Gastroesophageal sphincter (tissue), 4 donors: ENCODE measurements at regions not wholly inside any gene's neighbourhood (a gene's known extent, or its start where the extent isn't known, plus 50 kb on each side); places are given as distances from the start of the nearest gene placed in this dataset.

ENCODE experiments used
- ATAC-seq: fragments of 150-250 bp; one replicate; pipeline ENCODE4 v1.9.1; 2016; ENCODE audit warnings: mild to moderate bottlenecking, moderate library complexity
- H3K27ac ChIP-seq, 4 donors: fragments of 200-600 bp; sonication (generic) in 3 of 4; 1 replicate in 3 of 4; 2 replicates in 1 of 4; pipeline ENCODE4 v1.5.1; 2016 to 2019
- H3K27me3 ChIP-seq: fragments of 200-600 bp; sonication (generic); one replicate; pipeline ENCODE4 v1.5.1; 2019
- H3K36me3 ChIP-seq, 2 donors: fragments of 200-600 bp; sonication (generic); one replicate each; pipeline ENCODE4 v1.5.1; 2019; ENCODE audit warnings: control low read depth in 1 of 2
- H3K4me1 ChIP-seq, 3 donors: fragments of 200-600 bp; sonication (generic); 1 replicate in 2 of 3; 2 replicates in 1 of 3; pipeline ENCODE4 v1.5.1; 2016 to 2019; ENCODE audit warnings: control low read depth in 2 of 3
- H3K4me3 ChIP-seq, 2 donors: fragments of 200-600 bp; sonication (generic); one replicate each; pipeline ENCODE4 v1.5.1; 2019; ENCODE audit warnings: mild to moderate bottlenecking in 1 of 2, moderate library complexity in 1 of 2
- H3K9me3 ChIP-seq, 3 donors: fragments of 200-600 bp; sonication (generic); one replicate each; pipeline ENCODE4 v1.5.1; 2017 to 2019; ENCODE audit warnings: control low read depth in 2 of 3
- EP300 ChIP-seq: sonication (generic); formaldehyde crosslinking; IDR thresholded peaks from one replicate; pipeline ENCODE4 v1.6.1; 2017; ENCODE audit warnings: antibody characterized with exemption, mild to moderate bottlenecking
- POLR2A ChIP-seq, 2 donors: fragments of 450-650 bp; IDR thresholded peaks; one replicate each; pipeline ENCODE4 v1.6.1; 2017; ENCODE audit warnings: antibody characterized with exemption in 2 of 2, mild to moderate bottlenecking in 2 of 2, moderate library complexity in 1 of 2
- POLR2AphosphoS5 ChIP-seq: sonication (generic); formaldehyde crosslinking; IDR thresholded peaks from one replicate; pipeline ENCODE4 v1.6.1; 2017; ENCODE audit warnings: antibody characterized with exemption
- WGBS, 2 donors: methylation state at CpG; one replicate each; pipeline ENCODE4 v1.1.5; 2018; ENCODE audit warnings: low coverage in 1 of 2; 5-methylcytosine and 5-hydroxymethylcytosine counted together
- TF ChIP-seq, protein P1 (sequence below), 4 experiments: fragments of 200-600 bp in 2 of 4; fragments of 450-650 bp in 2 of 4; sonication (generic) in 1 of 4; IDR thresholded peaks; one replicate each; pipeline ENCODE4 v1.5.1; 2017 to 2019; ENCODE audit warnings: antibody characterized with exemption in 4 of 4, mild to moderate bottlenecking in 2 of 4, moderate library complexity in 2 of 4

DNA sequence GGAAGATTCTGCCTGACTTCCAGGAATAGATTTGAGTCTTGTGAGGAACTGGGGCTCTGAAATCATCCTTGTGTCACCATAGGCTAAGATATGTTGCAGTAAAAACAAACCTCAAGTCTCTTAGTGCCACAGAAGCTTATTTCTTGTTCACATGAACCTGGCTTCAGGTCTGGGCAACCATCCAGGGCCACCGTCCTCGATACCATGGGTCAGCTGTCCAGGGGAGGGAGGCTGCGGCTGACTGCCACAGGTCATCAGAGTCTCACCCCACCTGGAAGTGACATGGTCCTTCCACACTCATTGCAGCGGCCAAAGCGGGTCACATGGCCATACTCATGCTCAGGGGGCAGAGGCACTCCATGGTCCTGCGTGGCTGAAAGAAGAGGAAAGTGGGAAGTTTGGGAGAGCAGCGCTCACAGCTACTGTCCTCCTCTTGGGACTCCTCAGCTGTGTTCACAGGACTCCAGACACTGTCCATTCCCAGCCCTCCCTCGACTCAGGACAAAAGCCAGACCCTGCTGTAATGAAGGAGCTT lies 284.5 kb downstream of the CBLN1 start:
- Histone ChIP-seq H3K4me1 (no peaks in the 10 kb centered on the region), H3K27ac (no peak overlapping the region), H3K4me3 (no peak overlapping the region), H3K27me3 (peaks cover 27% of the 10 kb centered on the region), H3K9me3 (no peaks in the 10 kb centered on the region), H3K36me3 (no peaks in the 10 kb centered on the region)
- no peak for ATAC-seq
- TF ChIP-seq EP300: no peak
- TF ChIP-seq, protein P1, sequence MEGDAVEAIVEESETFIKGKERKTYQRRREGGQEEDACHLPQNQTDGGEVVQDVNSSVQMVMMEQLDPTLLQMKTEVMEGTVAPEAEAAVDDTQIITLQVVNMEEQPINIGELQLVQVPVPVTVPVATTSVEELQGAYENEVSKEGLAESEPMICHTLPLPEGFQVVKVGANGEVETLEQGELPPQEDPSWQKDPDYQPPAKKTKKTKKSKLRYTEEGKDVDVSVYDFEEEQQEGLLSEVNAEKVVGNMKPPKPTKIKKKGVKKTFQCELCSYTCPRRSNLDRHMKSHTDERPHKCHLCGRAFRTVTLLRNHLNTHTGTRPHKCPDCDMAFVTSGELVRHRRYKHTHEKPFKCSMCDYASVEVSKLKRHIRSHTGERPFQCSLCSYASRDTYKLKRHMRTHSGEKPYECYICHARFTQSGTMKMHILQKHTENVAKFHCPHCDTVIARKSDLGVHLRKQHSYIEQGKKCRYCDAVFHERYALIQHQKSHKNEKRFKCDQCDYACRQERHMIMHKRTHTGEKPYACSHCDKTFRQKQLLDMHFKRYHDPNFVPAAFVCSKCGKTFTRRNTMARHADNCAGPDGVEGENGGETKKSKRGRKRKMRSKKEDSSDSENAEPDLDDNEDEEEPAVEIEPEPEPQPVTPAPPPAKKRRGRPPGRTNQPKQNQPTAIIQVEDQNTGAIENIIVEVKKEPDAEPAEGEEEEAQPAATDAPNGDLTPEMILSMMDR (IDR thresholded peaks at IDR 0.05): no peak
- no peak for TF ChIP-seq POLR2AphosphoS5
- no peak for TF ChIP-seq POLR2A (IDR thresholded peaks at IDR 0.05)
- 80% methylated on average over 2 of the region's 8 CpGs; no CpG with 5 or more reads in 1 of the 2 donors for WGBS, 2 donors

DNA sequence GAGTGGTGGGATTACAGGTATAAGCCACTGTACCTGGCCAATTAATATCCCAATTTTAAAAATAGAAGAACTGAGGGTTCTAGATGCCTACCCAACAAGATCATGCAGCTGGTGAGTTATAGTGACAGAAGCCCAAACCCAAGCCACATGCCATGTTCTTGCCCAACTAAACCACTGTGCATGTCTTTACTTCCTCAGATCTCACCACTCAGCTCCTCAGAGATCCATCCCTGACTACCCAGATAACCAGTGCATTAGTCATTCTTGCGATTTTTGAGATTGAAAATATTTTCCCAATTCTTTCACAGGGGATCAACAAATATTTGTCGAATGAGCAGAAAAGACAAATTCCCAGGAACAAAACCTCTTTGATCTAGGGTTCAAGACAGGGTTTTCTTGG lies 303.1 kb downstream of the CBLN1 start:
- H3K27ac ChIP-seq: no peak overlapping the region
- ATAC-seq: no peak
- no peaks in the 10 kb centered on the region for H3K9me3 ChIP-seq
- WGBS, 2 donors: 82 to 96% methylated on average over 2 of the region's 2 CpGs
- TF ChIP-seq, protein P1 (IDR thresholded peaks at IDR 0.05): no peak
- TF ChIP-seq POLR2AphosphoS5 (no peak), POLR2A (IDR thresholded peaks at IDR 0.05) (no peak), EP300 (no peak)
- no peaks in the 10 kb centered on the region for H3K4me1 ChIP-seq
- H3K4me3 ChIP-seq: no peak overlapping the region
- no peaks in the 10 kb centered on the region for H3K36me3 ChIP-seq
- no peaks in the 10 kb centered on the region for H3K27me3 ChIP-seq

DNA sequence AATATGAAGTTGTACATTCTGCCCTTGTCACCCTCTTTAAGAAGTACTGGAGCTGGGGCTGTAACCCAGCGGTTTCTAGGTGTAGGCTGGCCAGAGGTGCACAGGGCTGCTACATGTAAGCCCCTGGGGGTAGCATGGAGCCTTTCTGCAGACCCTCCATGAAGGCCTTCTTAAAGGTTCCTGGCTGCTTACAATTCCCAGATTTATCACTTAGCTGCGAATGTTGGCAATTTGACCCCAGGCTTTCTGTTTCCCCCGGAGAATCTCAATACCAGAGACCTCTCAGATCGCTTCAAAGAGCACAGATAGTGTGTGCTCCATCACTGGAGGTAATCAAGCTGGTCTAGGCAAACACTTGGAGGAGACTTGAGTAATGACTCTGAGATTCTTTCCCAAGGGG lies 309.4 kb downstream of the CBLN1 start:
- no peak for TF ChIP-seq POLR2A (IDR thresholded peaks at IDR 0.05)
- TF ChIP-seq, protein P1 (IDR thresholded peaks at IDR 0.05): no peak
- TF ChIP-seq EP300: no peak
- TF ChIP-seq POLR2AphosphoS5: no peak
- 93% methylated on average over 2 of the region's 4 CpGs; no CpG with 5 or more reads in 1 of the 2 donors for WGBS, 2 donors
- H3K4me3 ChIP-seq: no peak overlapping the region
- no peaks in the 10 kb centered on the region for H3K27me3 ChIP-seq
- no peaks in the 10 kb centered on the region for H3K4me1 ChIP-seq
- H3K27ac ChIP-seq: no peak overlapping the region
- no peaks in the 10 kb centered on the region for H3K9me3 ChIP-seq
- no peaks in the 10 kb centered on the region for H3K36me3 ChIP-seq
- ATAC-seq: no peak

DNA sequence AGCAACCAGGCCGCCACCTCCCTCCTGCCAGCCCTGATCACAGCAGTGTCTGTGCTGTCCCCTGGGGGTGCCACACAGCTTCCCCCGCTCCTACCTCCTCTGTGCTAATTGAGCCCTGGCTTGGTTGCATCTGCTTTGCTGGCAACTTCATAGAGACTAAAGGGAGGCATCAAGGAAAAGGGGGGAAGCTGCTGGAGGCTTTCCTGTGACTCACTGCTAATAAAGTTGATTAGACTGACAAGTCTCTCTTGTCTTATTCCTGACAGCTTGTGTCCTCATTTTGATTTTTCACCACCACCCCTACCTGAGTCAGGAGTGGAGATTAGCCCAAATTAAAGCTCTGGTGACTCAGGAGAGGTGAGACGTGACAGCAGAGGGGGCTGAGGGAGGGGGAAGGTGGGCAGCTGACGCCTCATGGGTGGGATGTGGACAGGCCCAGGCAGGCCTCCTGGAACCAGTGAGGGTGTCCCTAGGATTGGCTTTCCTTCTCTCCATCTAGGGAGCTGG lies 310.0 kb downstream of the CBLN1 start:
- Histone ChIP-seq H3K27me3 (no peaks in the 10 kb centered on the region), H3K36me3 (no peaks in the 10 kb centered on the region), H3K9me3 (no peaks in the 10 kb centered on the region), H3K4me3 (no peak overlapping the region), H3K27ac (no peak overlapping the region), H3K4me1 (no peaks in the 10 kb centered on the region)
- WGBS, 2 donors: 100% methylated on average over 1 of the region's 4 CpGs; no CpG with 5 or more reads in 1 of the 2 donors
- ATAC-seq: no peak
- TF ChIP-seq EP300 (no peak), POLR2AphosphoS5 (no peak), POLR2A (IDR thresholded peaks at IDR 0.05) (no peak)
- TF ChIP-seq, protein P1 (IDR thresholded peaks at IDR 0.05): no peak

DNA sequence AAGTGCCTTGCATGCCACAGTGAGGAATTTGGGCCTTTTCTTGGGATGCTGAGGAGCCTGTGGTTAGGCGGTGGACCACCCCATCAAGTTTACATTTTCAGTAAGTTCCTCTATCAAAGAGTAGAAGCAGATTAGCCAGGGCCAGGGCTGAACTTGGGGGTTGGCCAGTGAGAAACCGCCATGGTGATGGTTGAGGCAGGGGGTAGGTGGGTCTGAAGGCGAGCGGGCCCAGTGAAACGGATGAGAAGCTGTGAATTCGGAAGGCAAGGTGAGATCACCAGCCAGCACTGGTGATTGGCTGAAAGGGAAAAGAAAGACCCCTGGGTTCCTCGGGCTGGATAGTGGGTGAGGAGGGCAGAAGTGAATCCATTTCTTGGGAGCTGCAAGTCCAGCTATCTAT lies 311.4 kb downstream of the CBLN1 start:
- H3K36me3 ChIP-seq: no peaks in the 10 kb centered on the region
- TF ChIP-seq POLR2A (IDR thresholded peaks at IDR 0.05) (no peak), EP300 (no peak), POLR2AphosphoS5 (no peak)
- TF ChIP-seq, protein P1 (IDR thresholded peaks at IDR 0.05): no peak
- no peaks in the 10 kb centered on the region for H3K4me1 ChIP-seq
- no peak overlapping the region for H3K4me3 ChIP-seq
- no peaks in the 10 kb centered on the region for H3K9me3 ChIP-seq
- WGBS, 2 donors: 90 to 100% methylated on average over 2 to 6 of the region's 7 CpGs
- H3K27me3 ChIP-seq: no peaks in the 10 kb centered on the region
- H3K27ac ChIP-seq: no peak overlapping the region
- ATAC-seq: no peak
